GM21576 (cell line): ENCODE measurements at regions not wholly inside any gene's neighbourhood (a gene's known extent, or its start where the extent isn't known, plus 50 kb on each side); places are given as distances from the start of the nearest gene placed in this dataset.
A peak's percentile ranks its signal among the peaks of the same experiment; 100 is the strongest.

Experiments
- ATAC-seq: cut with Tn5 transposase; IDR thresholded peaks from one replicate; pipeline ENCODE4 v1.9.1; 2021; ENCODE audit warnings: mild to moderate bottlenecking, moderate library complexity; ENCODE audit not compliant: unreplicated experiment

- ATAC-seq: no peak
These were observed 76.6 kb upstream of the LMO1 start for GRCh38 chr11:8340296-8340695.

GRCh38 chr11:8339592-8340022 lies 75.9 kb upstream of the LMO1 start:
- no peak for ATAC-seq

- no peak for ATAC-seq
These were observed 74.5 kb upstream of the LMO1 start for GRCh38 chr11:8338138-8338537.

- ATAC-seq: no peak
These were observed 73.6 kb upstream of the LMO1 start for GRCh38 chr11:8337130-8337795.

DNA sequence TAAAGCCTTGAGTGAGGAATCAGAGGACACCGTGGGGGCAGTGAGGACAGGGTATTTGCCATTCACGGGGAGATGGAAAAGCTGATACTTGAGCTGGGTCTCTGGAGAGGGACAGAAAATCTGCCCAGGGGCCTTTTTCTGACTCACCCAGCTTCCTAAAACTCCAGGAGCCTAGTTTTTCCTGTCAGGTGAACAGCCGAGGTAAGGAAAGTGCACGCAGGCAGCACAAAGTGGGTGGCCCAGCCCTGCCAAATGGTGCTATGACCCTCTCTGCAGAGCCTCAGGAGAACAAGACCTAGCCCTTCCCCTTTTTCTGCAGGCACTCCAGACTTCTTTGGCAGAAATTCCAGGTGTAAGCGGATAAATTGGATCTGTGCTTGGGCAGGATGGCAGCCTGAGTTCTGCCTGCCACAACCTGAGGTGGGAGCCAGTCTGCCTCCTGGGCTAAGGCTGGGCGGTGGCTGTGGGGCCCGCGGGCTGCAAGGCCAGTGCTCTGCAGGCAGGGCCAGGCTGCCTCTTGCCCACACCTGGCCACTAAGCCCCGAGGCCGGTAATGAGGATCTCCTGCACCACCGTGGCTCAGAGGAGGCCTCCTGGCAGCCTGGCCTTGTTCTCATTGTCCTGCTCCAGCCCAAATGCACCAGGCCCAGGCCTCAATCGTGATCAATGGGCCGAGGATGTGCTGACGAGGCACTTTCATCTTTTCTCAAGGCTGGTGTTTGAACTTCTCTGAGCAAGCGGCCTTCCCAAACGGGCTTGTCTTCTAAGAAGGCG lies 72.9 kb upstream of the LMO1 start:
- ATAC-seq: no peak

GRCh38 chr11:8335683-8336082 lies 72.0 kb upstream of the LMO1 start:
- no peak for ATAC-seq

DNA sequence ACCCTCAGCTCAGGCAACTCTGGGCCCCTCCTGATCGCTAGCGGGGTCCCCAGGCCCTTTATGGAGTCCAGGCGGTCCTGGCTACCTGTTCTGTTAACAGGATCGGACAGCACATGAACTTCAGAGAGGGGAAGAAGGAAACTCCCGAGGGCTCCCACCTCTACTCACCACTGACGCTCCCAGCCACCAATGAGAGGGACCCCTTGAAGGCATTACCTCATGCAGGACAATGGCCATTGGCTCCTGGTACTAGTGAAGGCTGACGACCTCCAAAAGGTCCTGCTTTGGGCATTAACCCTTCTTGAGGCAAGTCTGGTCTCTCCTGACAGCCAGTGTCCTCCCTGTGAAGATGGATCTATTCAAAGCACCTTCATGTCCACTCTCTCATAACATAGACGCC lies 71.5 kb upstream of the LMO1 start:
- ATAC-seq: no peak

DNA sequence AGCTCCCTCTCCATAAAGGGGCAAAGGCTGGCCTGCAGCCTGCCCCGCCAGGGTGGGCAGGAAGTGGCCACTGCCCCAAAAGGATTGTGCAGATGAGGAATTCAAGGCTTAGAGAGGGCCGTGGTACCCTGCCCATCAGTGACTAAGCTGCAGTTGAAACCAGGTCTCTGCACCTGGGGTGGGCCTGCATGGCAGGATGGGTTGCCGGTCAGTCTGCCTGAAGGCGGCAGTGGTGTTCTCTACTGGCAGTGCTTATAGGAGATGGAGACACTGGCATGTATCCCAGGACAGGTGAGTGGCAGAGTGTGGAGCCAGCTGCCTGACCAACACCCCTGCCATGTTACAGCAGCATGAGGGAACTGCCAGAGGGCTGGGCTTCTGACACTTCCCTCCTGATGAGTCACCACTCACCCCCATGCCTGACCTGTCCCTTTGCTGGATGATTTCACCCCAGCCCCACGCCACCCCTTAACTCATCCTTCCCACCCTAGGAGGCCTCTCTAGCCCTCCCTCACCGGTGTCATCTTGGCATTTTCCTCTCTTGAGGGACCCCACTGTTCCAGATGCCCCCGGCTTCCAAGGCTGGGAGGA lies 70.2 kb upstream of the LMO1 start:
- ATAC-seq: no peak

DNA sequence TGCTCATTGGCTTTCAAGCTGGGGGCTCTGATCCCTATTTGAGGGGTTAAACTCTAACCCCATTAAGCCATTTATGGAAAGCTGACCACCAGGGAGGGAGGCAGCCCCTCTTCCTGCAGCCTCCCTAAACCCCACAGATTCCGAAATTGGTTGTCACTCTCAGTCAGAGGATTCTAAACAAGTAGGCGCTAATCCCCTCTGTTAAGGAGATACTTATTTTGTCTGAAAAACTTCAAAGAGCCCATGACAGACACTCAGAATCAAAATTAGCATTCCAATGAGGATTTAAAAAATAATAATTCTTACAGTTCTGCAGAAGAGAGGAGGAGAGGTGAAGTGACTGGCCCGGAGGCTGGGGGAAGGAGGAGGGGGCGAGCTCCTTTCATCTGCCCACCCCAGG lies 69.7 kb upstream of the LMO1 start:
- no peak for ATAC-seq

- no peak for ATAC-seq
These were observed 69.2 kb upstream of the LMO1 start for GRCh38 chr11:8332891-8333290.

DNA sequence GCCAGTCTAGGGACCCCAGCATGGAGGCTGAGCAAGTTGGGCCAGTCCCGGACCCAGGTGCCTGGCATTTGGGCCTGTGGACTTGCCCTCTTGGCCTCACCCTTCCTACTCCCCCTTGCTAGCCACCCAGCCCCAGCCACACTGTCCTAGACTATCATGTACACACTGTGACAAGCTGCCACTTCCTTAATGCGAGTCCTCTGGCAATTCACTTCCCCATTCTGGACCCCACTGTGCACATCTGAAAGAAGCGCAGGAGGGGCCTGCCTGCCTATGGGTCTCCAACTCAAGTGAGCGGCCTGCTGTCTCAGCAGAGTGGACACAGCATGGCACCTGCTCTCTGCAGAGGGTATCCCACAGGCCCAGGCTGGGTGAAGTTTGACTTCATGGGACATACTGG lies 68.5 kb upstream of the LMO1 start:
- peak; percentile 34 for ATAC-seq

DNA sequence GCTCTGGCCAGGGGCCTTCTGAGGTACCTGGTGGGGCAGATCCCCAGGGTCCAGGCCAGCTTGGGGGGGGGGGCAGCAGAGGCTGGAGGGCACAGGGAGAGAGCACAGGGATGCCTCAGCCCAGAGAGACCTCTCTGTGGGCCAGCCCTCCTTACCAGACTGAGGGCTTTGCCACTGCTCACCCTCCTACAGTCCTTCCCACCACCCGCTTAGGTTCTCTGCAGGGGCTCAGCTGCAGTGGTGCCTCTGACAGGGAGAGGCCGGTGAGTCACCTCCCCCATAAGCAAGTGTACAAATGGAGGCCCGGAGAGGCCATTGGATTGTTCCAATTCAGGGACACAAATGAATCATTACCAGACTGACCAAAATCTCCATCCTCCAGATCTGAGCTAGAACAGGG lies 68.1 kb upstream of the LMO1 start:
- no peak for ATAC-seq

GRCh38 chr11:8330896-8331295 lies 67.2 kb upstream of the LMO1 start:
- no peak for ATAC-seq

GRCh38 chr11:8330404-8330803 lies 66.7 kb upstream of the LMO1 start:
- ATAC-seq: no peak

- no peak for ATAC-seq
These were observed 66.2 kb upstream of the LMO1 start for GRCh38 chr11:8329847-8330361.

DNA sequence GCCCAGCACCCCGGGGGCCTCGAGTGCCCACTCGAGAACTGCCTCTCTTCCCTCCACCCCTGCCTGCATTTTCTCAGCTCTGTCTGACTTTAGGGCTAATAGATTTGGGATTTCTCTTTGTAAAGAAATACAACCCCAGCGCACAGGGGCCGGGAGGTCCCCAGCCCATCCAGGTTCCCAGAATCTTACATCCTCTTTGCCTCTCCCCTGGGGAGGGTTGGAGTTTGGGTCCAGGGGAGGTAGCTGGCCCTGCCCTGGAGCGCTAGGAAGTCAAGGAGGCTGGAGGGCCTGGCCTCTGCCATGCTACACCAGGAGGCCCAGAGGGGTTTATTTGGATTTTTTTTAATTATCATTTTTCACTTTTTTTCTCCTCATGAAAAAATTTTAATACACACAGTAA lies 65.7 kb upstream of the LMO1 start:
- no peak for ATAC-seq

GRCh38 chr11:8328848-8329330 lies 65.2 kb upstream of the LMO1 start:
- peak; percentile 63 for ATAC-seq

- peak; percentile 1 for ATAC-seq
These were observed 64.6 kb upstream of the LMO1 start for GRCh38 chr11:8328231-8328794.

- peak; percentile 66 for ATAC-seq
These were observed 64.1 kb upstream of the LMO1 start for GRCh38 chr11:8327761-8328192.

GRCh38 chr11:8326337-8326736 lies 62.7 kb upstream of the LMO1 start:
- no peak for ATAC-seq

DNA sequence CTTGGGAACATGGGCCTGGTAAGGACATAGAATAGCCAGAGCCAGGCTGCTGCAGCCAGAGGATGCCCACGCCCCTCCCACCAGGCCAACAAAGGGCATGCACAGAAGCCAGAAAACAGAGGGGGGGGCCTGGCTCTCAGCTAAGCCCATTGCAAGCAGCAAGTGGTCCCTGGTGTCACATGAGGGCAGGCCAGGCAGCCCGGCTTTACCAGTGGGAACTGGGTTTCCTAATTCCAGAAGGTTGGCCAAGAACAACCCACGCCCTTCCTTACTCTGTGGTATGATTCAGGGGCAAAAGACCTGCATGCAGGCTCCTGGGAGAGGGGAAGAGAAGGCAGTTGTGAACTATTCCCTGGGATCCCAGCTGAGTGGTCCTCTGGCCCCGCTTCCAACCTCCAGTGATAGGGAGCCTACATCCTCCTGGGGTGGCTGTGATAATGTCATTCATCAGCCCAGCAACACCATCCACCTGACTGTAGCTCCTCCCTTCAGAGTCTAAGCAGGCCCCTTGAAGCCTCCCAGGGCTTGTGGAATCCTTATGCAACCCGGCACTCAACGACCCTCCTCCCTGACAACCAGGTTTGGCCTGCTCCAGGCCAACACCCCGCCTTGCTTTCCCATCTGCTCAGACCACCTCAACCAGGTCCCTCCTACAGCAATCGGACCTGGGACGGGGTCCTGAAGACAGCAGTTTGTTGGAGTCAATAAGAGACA lies 62.1 kb upstream of the LMO1 start:
- ATAC-seq: no peak
